ENCODE measurements at regions not wholly inside any gene's neighbourhood (a gene's known extent, or its start where the extent isn't known, plus 50 kb on each side); places are given as distances from the start of the nearest gene placed in this dataset.

GRCh38 chr3:178456621-178457285 lies 79.5 kb upstream of the KCNMB2 start:
- DNase-seq: no peak

GRCh38 chr3:178457511-178457910 lies 78.7 kb upstream of the KCNMB2 start:
- DNase-seq: no peak

- DNase-seq: no peak
Measured at GRCh38 chr3:178458313-178459037, 77.8 kb upstream of the KCNMB2 start.

GRCh38 chr3:178459038-178459410 lies 77.2 kb upstream of the KCNMB2 start:
- no peak for DNase-seq

GRCh38 chr3:178465260-178466180 lies 70.7 kb upstream of the KCNMB2 start:
- DNase-seq: no peak

GRCh38 chr3:178472941-178473340 lies 63.3 kb upstream of the KCNMB2 start:
- no peak for DNase-seq

GRCh38 chr3:178474526-178474925 lies 61.7 kb upstream of the KCNMB2 start:
- DNase-seq: no peak

- no peak for DNase-seq
Measured at GRCh38 chr3:178475062-178475461, 61.2 kb upstream of the KCNMB2 start.

GRCh38 chr3:178476886-178477285 lies 59.4 kb upstream of the KCNMB2 start:
- no peak for DNase-seq

- DNase-seq: no peak
Measured at GRCh38 chr3:178479446-178479845, 56.8 kb upstream of the KCNMB2 start.

GRCh38 chr3:178479860-178480259 lies 56.4 kb upstream of the KCNMB2 start:
- DNase-seq: no peak

- DNase-seq: no peak
Measured at GRCh38 chr3:178480274-178480673, 56.0 kb upstream of the KCNMB2 start.

GRCh38 chr3:178480795-178481194 lies 55.4 kb upstream of the KCNMB2 start:
- DNase-seq: no peak

GRCh38 chr3:178482981-178483380 lies 53.3 kb upstream of the KCNMB2 start:
- DNase-seq: no peak

- no peak for DNase-seq
Measured at GRCh38 chr3:178483704-178484103, 52.5 kb upstream of the KCNMB2 start.

- no peak for DNase-seq
Measured at GRCh38 chr3:178485756-178486155, 50.5 kb upstream of the KCNMB2 start.

All from NCI-H1694 (cell line).